ENCODE measurements at regions not wholly inside any gene's neighbourhood (a gene's known extent, or its start where the extent isn't known, plus 50 kb on each side); places are given as distances from the start of the nearest gene placed in this dataset.

DNA sequence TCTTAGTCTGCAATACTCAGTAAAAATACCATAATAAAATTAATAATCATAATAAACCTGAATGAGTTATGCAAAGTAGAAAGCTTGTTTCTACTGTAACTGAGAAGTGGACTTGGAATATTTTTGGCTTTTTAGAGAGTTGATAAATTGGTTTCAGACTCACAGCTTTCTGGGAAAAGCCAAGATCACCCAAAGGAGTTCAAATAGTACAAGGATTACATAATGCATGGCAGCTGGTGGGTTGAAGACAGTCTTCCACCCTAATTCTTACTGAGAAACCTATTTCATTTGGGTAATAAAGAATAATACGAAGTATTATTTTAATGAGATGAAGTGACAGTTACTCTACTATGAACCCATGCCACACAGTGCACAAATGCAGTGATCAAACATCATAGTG is 139.4 kb upstream of the KLF12 start:
- Histone ChIP-seq H3K4me2 (ENCODE audit: low read depth, low read length) (no peak overlapping the region), H3K9me2 (replicated peaks; ENCODE audit: insufficient read depth, low read length) (no peaks in the 10 kb centered on the region), H3K36me3 (replicated peaks; ENCODE audit: insufficient read depth, low read length) (no peaks in the 10 kb centered on the region), H3F3A (ENCODE audit: insufficient read depth, low read length) (no peaks in the 10 kb centered on the region), H3K4me1 (ENCODE audit: low read length) (no peaks in the 10 kb centered on the region), H3K9me3 (replicated peaks; ENCODE audit: insufficient read depth, low read length) (no peaks in the 10 kb centered on the region), H2AFZ (ENCODE audit: low read length) (no peak overlapping the region), H3K79me2 (ENCODE audit: low read length) (no peaks in the 10 kb centered on the region), H3K4me3 (ENCODE audit: low read length) (no peak overlapping the region), H3K27ac (ENCODE audit: low read length) (no peak overlapping the region), H3K9ac (ENCODE audit: low read length) (no peak overlapping the region), H4K20me1 (ENCODE audit: insufficient read depth, low read length) (no peaks in the 10 kb centered on the region), H3K27me3 (replicated peaks; ENCODE audit: insufficient read depth, low read length) (no peaks in the 10 kb centered on the region)
- TF ChIP-seq EZH2phosphoT487 (IDR thresholded peaks at IDR 0.05; ENCODE audit: low read length) = no peak
- no peak for TF ChIP-seq CTCF (IDR thresholded peaks at IDR 0.05; ENCODE audit: low read length)
- TF ChIP-seq EZH2 (optimal IDR thresholded peaks at IDR 0.05; ENCODE audit: low read depth, low read length) = no peak
- no peak for DNase-seq

- no peak for DNase-seq
- Histone ChIP-seq H3K27ac (ENCODE audit: low read length) (no peak overlapping the region), H3K9me2 (replicated peaks; ENCODE audit: insufficient read depth, low read length) (no peaks in the 10 kb centered on the region), H3F3A (ENCODE audit: insufficient read depth, low read length) (no peaks in the 10 kb centered on the region), H3K79me2 (ENCODE audit: low read length) (no peaks in the 10 kb centered on the region), H2AFZ (ENCODE audit: low read length) (no peak overlapping the region), H3K4me1 (ENCODE audit: low read length) (no peaks in the 10 kb centered on the region), H3K9ac (ENCODE audit: low read length) (no peak overlapping the region), H3K4me3 (ENCODE audit: low read length) (no peak overlapping the region), H3K36me3 (replicated peaks; ENCODE audit: insufficient read depth, low read length) (no peaks in the 10 kb centered on the region), H4K20me1 (ENCODE audit: insufficient read depth, low read length) (no peaks in the 10 kb centered on the region), H3K27me3 (replicated peaks; ENCODE audit: insufficient read depth, low read length) (no peaks in the 10 kb centered on the region), H3K4me2 (ENCODE audit: low read depth, low read length) (no peak overlapping the region), H3K9me3 (replicated peaks; ENCODE audit: insufficient read depth, low read length) (no peaks in the 10 kb centered on the region)
- TF ChIP-seq EZH2 (optimal IDR thresholded peaks at IDR 0.05; ENCODE audit: low read depth, low read length) (no peak), CTCF (IDR thresholded peaks at IDR 0.05; ENCODE audit: low read length) (no peak), EZH2phosphoT487 (IDR thresholded peaks at IDR 0.05; ENCODE audit: low read length) (no peak)
Measured at GRCh38 chr13:74272826-74273225, 138.6 kb upstream of the KLF12 start.

GRCh38 chr13:74270018-74270417 is 135.8 kb upstream of the KLF12 start:
- H3K79me2 ChIP-seq (ENCODE audit: low read length) = no peaks in the 10 kb centered on the region
- no peaks in the 10 kb centered on the region for H3K27me3 ChIP-seq (replicated peaks; ENCODE audit: insufficient read depth, low read length)
- H3K4me3 ChIP-seq (ENCODE audit: low read length) = no peak overlapping the region
- no peak overlapping the region for H3K4me2 ChIP-seq (ENCODE audit: low read depth, low read length)
- no peaks in the 10 kb centered on the region for H4K20me1 ChIP-seq (ENCODE audit: insufficient read depth, low read length)
- TF ChIP-seq EZH2phosphoT487 (IDR thresholded peaks at IDR 0.05; ENCODE audit: low read length) = no peak
- TF ChIP-seq CTCF (IDR thresholded peaks at IDR 0.05; ENCODE audit: low read length) = no peak
- TF ChIP-seq EZH2 (optimal IDR thresholded peaks at IDR 0.05; ENCODE audit: low read depth, low read length) = no peak
- no peaks in the 10 kb centered on the region for H3K9me2 ChIP-seq (replicated peaks; ENCODE audit: insufficient read depth, low read length)
- no peaks in the 10 kb centered on the region for H3K4me1 ChIP-seq (ENCODE audit: low read length)
- DNase-seq = no peak
- no peak overlapping the region for H3K9ac ChIP-seq (ENCODE audit: low read length)
- H3K9me3 ChIP-seq (replicated peaks; ENCODE audit: insufficient read depth, low read length) = no peaks in the 10 kb centered on the region
- H3K27ac ChIP-seq (ENCODE audit: low read length) = no peak overlapping the region
- no peaks in the 10 kb centered on the region for H3K36me3 ChIP-seq (replicated peaks; ENCODE audit: insufficient read depth, low read length)
- H2AFZ ChIP-seq (ENCODE audit: low read length) = no peak overlapping the region
- H3F3A ChIP-seq (ENCODE audit: insufficient read depth, low read length) = no peaks in the 10 kb centered on the region
